ENCODE measurements at regions not wholly inside any gene's neighbourhood (a gene's known extent, or its start where the extent isn't known, plus 50 kb on each side); places are given as distances from the start of the nearest gene placed in this dataset.

DNA sequence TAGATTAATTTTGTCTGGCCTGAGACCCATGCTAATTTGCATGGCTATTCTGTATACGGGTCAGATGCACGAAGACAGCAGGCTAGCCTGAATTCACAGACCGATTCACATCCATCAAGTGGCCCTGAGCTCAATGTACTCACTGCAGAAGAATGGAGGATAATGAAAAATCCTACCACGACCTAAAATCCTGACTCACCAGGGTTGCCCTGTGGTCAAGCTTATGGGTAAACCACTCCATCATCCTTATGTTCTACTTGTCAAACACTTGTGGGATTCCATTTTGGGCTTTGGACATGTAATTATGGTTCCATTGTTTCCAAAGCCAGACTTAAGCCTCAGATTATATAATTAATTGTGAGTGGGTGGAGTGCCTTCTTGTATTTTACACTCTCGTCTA is 110.4 kb upstream of the ZNF438 start (continued):
- TF ChIP-seq FOXJ3 (CRISPR knock-in tag; IDR thresholded peaks at IDR 0.05) (no peak), POLR2AphosphoS5 (IDR thresholded peaks at IDR 0.05; ENCODE audit: low read depth, low read length) (no peak), NRF1 (IDR thresholded peaks at IDR 0.05; ENCODE audit: low read depth, low read length) (no peak), FOSL2 (IDR thresholded peaks at IDR 0.05; ENCODE audit: borderline replicate concordance, low read depth) (peak; percentile 68; the same call in 1 of the 2 replicates), RCOR1 (IDR thresholded peaks at IDR 0.05; ENCODE audit: low read length) (no peak), TCF12 (IDR thresholded peaks at IDR 0.05) (peak; percentile 37; the same call in 1 of the 2 replicates), EP300 (IDR thresholded peaks at IDR 0.05; ENCODE audit: borderline replicate concordance in 1 of 2, low read depth in 1 of 2, low read length in 1 of 2) (no peak), MXI1 (IDR thresholded peaks at IDR 0.05; ENCODE audit: low read depth, low read length) (no peak), RAD21 (IDR thresholded peaks at IDR 0.05; ENCODE audit: low read length) (no peak), EZH2phosphoT487 (IDR thresholded peaks at IDR 0.05; ENCODE audit: borderline replicate concordance, low read depth) (no peak), ELF1 (IDR thresholded peaks at IDR 0.05) (no peak), RFX5 (IDR thresholded peaks at IDR 0.05; ENCODE audit: low read length) (no peak), GATA2 (CRISPR knock-in tag; IDR thresholded peaks at IDR 0.05) (no peak)
- TF ChIP-seq, protein P1, sequence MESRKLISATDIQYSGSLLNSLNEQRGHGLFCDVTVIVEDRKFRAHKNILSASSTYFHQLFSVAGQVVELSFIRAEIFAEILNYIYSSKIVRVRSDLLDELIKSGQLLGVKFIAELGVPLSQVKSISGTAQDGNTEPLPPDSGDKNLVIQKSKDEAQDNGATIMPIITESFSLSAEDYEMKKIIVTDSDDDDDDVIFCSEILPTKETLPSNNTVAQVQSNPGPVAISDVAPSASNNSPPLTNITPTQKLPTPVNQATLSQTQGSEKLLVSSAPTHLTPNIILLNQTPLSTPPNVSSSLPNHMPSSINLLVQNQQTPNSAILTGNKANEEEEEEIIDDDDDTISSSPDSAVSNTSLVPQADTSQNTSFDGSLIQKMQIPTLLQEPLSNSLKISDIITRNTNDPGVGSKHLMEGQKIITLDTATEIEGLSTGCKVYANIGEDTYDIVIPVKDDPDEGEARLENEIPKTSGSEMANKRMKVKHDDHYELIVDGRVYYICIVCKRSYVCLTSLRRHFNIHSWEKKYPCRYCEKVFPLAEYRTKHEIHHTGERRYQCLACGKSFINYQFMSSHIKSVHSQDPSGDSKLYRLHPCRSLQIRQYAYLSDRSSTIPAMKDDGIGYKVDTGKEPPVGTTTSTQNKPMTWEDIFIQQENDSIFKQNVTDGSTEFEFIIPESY (IDR thresholded peaks at IDR 0.05; ENCODE audit: borderline replicate concordance, low read depth) = no peak
- TF ChIP-seq, protein P2, sequence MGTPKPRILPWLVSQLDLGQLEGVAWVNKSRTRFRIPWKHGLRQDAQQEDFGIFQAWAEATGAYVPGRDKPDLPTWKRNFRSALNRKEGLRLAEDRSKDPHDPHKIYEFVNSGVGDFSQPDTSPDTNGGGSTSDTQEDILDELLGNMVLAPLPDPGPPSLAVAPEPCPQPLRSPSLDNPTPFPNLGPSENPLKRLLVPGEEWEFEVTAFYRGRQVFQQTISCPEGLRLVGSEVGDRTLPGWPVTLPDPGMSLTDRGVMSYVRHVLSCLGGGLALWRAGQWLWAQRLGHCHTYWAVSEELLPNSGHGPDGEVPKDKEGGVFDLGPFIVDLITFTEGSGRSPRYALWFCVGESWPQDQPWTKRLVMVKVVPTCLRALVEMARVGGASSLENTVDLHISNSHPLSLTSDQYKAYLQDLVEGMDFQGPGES (IDR thresholded peaks at IDR 0.05; ENCODE audit: low read depth, low read length) = no peak
- TF ChIP-seq, protein P3, sequence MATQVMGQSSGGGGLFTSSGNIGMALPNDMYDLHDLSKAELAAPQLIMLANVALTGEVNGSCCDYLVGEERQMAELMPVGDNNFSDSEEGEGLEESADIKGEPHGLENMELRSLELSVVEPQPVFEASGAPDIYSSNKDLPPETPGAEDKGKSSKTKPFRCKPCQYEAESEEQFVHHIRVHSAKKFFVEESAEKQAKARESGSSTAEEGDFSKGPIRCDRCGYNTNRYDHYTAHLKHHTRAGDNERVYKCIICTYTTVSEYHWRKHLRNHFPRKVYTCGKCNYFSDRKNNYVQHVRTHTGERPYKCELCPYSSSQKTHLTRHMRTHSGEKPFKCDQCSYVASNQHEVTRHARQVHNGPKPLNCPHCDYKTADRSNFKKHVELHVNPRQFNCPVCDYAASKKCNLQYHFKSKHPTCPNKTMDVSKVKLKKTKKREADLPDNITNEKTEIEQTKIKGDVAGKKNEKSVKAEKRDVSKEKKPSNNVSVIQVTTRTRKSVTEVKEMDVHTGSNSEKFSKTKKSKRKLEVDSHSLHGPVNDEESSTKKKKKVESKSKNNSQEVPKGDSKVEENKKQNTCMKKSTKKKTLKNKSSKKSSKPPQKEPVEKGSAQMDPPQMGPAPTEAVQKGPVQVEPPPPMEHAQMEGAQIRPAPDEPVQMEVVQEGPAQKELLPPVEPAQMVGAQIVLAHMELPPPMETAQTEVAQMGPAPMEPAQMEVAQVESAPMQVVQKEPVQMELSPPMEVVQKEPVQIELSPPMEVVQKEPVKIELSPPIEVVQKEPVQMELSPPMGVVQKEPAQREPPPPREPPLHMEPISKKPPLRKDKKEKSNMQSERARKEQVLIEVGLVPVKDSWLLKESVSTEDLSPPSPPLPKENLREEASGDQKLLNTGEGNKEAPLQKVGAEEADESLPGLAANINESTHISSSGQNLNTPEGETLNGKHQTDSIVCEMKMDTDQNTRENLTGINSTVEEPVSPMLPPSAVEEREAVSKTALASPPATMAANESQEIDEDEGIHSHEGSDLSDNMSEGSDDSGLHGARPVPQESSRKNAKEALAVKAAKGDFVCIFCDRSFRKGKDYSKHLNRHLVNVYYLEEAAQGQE (IDR thresholded peaks at IDR 0.05; ENCODE audit: low read depth, low read length) = no peak
- TF ChIP-seq, protein P4, sequence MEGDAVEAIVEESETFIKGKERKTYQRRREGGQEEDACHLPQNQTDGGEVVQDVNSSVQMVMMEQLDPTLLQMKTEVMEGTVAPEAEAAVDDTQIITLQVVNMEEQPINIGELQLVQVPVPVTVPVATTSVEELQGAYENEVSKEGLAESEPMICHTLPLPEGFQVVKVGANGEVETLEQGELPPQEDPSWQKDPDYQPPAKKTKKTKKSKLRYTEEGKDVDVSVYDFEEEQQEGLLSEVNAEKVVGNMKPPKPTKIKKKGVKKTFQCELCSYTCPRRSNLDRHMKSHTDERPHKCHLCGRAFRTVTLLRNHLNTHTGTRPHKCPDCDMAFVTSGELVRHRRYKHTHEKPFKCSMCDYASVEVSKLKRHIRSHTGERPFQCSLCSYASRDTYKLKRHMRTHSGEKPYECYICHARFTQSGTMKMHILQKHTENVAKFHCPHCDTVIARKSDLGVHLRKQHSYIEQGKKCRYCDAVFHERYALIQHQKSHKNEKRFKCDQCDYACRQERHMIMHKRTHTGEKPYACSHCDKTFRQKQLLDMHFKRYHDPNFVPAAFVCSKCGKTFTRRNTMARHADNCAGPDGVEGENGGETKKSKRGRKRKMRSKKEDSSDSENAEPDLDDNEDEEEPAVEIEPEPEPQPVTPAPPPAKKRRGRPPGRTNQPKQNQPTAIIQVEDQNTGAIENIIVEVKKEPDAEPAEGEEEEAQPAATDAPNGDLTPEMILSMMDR (IDR thresholded peaks at IDR 0.05) = no peak
- TF ChIP-seq, protein P5, sequence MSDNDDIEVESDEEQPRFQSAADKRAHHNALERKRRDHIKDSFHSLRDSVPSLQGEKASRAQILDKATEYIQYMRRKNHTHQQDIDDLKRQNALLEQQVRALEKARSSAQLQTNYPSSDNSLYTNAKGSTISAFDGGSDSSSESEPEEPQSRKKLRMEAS (IDR thresholded peaks at IDR 0.05; ENCODE audit: low read depth) = no peak
